ENCODE measurements at regions not wholly inside any gene's neighbourhood (a gene's known extent, or its start where the extent isn't known, plus 50 kb on each side); places are given as distances from the start of the nearest gene placed in this dataset.

GRCh38 chr9:35548571-35548970 lies 56.5 kb upstream of the TESK1 start:
- no peaks in the 10 kb centered on the region for H3K36me3 ChIP-seq (ENCODE audit: control insufficient read depth, insufficient read depth, low read length)
- Mint-ChIP-seq H3K9me3 (no peaks in the 10 kb centered on the region), H3K36me3 (ENCODE audit: low read depth) (peaks cover 16% of the 10 kb centered on the region), H3K27me3 (ENCODE audit: insufficient read depth) (no peaks in the 10 kb centered on the region), H3K4me3 (no peak overlapping the region), H3K4me1 (no peaks in the 10 kb centered on the region), H3K27ac (no peak overlapping the region)
- H3K4me1 ChIP-seq (ENCODE audit: control insufficient read depth, insufficient read depth, low read length) = peaks cover 5% of the 10 kb centered on the region
- TF ChIP-seq CTCF (conservative IDR thresholded peaks at IDR 0.05) = no peak
- H3K27ac ChIP-seq (ENCODE audit: low read depth, low read length) = no peak overlapping the region
- no peaks in the 10 kb centered on the region for H3K9me3 ChIP-seq (ENCODE audit: control insufficient read depth, low read length)
- H3K27me3 ChIP-seq (ENCODE audit: control insufficient read depth, insufficient read depth, low read length, poor library complexity, severe bottlenecking) = no peaks in the 10 kb centered on the region
- H3K4me3 ChIP-seq (ENCODE audit: low read length) = no peak overlapping the region
- no peak overlapping the region for H3K9ac ChIP-seq (ENCODE audit: extremely low read depth, low read length, poor library complexity, severe bottlenecking)
- no peak for DNase-seq
- 80 to 84% methylated on average over 1 of the region's 1 CpG for WGBS, 2 experiments (ENCODE audit: insufficient coverage in 1 of 2, insufficient read length in 1 of 2)

GRCh38 chr9:35549441-35549840 lies 55.6 kb upstream of the TESK1 start:
- Histone ChIP-seq H3K27ac (ENCODE audit: low read depth, low read length) (no peak overlapping the region), H3K4me1 (ENCODE audit: control insufficient read depth, insufficient read depth, low read length) (peaks cover 5% of the 10 kb centered on the region), H3K27me3 (ENCODE audit: control insufficient read depth, insufficient read depth, low read length, poor library complexity, severe bottlenecking) (no peaks in the 10 kb centered on the region), H3K9me3 (ENCODE audit: control insufficient read depth, low read length) (no peaks in the 10 kb centered on the region), H3K4me3 (ENCODE audit: low read length) (no peak overlapping the region), H3K9ac (ENCODE audit: extremely low read depth, low read length, poor library complexity, severe bottlenecking) (no peak overlapping the region), H3K36me3 (ENCODE audit: control insufficient read depth, insufficient read depth, low read length) (peaks cover 1% of the 10 kb centered on the region)
- Mint-ChIP-seq H3K27me3 (ENCODE audit: insufficient read depth) (no peaks in the 10 kb centered on the region), H3K9me3 (no peaks in the 10 kb centered on the region), H3K4me1 (no peaks in the 10 kb centered on the region), H3K4me3 (no peak overlapping the region), H3K27ac (no peak overlapping the region), H3K36me3 (ENCODE audit: low read depth) (peaks cover 16% of the 10 kb centered on the region)
- no peak for TF ChIP-seq CTCF (conservative IDR thresholded peaks at IDR 0.05)
- 87 to 91% methylated on average over 3 to 4 of the region's 4 CpGs for WGBS, 2 experiments (ENCODE audit: insufficient coverage in 1 of 2, insufficient read length in 1 of 2)
- no peak for DNase-seq

- Histone ChIP-seq H3K4me1 (ENCODE audit: control insufficient read depth, insufficient read depth, low read length) (no peaks in the 10 kb centered on the region), H3K4me3 (ENCODE audit: low read length) (no peak overlapping the region), H3K27ac (ENCODE audit: low read depth, low read length) (no peak overlapping the region), H3K36me3 (ENCODE audit: control insufficient read depth, insufficient read depth, low read length) (peaks cover 23% of the 10 kb centered on the region), H3K9ac (ENCODE audit: extremely low read depth, low read length, poor library complexity, severe bottlenecking) (no peak overlapping the region), H3K9me3 (ENCODE audit: control insufficient read depth, low read length) (no peaks in the 10 kb centered on the region), H3K27me3 (ENCODE audit: control insufficient read depth, insufficient read depth, low read length, poor library complexity, severe bottlenecking) (no peaks in the 10 kb centered on the region)
- Mint-ChIP-seq H3K27ac (no peak overlapping the region), H3K27me3 (ENCODE audit: insufficient read depth) (no peaks in the 10 kb centered on the region), H3K36me3 (ENCODE audit: low read depth) (peaks cover 21% of the 10 kb centered on the region), H3K4me1 (no peaks in the 10 kb centered on the region), H3K4me3 (no peak overlapping the region), H3K9me3 (no peaks in the 10 kb centered on the region)
- 92 to 96% methylated on average over 2 to 4 of the region's 4 CpGs for WGBS, 2 experiments (ENCODE audit: insufficient coverage in 1 of 2, insufficient read length in 1 of 2)
- no peak for TF ChIP-seq CTCF (conservative IDR thresholded peaks at IDR 0.05)
- no peak for DNase-seq
Observed at GRCh38 chr9:35552376-35552775, 52.7 kb upstream of the TESK1 start.
